ENCODE measurements at regions not wholly inside any gene's neighbourhood (a gene's known extent, or its start where the extent isn't known, plus 50 kb on each side); places are given as distances from the start of the nearest gene placed in this dataset.

- no peak for DNase-seq
Observed at GRCh38 chr17:73694491-73694890, 50.2 kb upstream of the SDK2 start.

- no peak for DNase-seq
Observed at GRCh38 chr17:73695035-73695738, 50.9 kb upstream of the SDK2 start.

DNA sequence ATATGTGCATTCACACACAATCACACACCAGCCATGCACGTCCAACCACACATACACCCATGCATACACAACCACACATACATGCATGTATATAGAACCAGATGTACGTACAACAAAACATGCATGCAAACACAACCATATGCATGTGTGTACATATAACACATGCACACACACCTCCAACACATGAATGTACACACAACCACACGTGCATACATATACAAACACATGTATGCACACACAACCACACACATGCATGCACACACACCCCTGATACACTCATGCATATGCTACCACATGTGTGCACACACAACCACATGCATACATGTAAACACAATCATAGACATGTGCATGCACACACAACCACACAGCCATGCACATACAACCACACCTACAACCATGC is 52.0 kb upstream of the SDK2 start:
- no peak for DNase-seq

DNA sequence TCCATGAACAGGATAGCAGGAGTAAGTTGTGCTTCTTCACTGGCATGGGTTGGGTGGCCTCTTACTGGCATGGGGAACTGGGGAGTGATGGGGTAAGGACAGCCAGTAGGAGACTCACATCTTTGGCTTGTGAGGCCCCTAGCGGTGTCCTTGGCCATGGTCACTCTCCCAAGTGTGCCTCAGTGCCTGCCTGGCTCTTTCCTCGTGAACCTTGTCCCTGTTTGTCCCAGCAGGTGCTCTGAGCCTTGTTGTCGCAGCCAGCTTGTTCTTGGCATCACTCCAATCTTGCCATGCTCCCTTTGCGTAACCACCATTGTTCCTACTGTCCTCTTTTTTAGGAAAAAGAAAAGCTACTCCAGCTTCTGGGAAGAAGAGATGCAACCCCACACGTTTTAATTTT is 53.6 kb upstream of the SDK2 start:
- DNase-seq = no peak

DNA sequence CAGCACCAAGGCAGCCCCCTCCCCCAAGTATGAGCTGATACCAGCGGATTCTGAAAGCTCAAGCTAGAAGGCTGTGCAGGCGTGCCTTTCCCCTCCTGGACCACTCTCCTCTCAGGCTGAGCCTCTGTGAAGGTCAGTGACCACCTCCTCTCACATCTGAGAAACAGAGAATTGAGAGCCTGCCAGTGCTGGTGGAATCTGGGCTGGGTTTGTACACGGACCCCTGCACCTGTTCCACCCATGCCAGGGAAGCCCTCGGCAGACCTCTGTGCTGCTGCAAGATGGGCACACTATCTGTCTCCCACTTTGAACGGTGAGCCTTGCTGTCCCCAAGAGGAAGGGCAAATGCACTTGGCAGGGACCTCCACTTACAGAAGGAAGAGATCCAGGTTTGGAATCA is 54.7 kb upstream of the SDK2 start:
- no peak for DNase-seq

GRCh38 chr17:73701701-73702100 is 57.5 kb upstream of the SDK2 start:
- DNase-seq = no peak

DNA sequence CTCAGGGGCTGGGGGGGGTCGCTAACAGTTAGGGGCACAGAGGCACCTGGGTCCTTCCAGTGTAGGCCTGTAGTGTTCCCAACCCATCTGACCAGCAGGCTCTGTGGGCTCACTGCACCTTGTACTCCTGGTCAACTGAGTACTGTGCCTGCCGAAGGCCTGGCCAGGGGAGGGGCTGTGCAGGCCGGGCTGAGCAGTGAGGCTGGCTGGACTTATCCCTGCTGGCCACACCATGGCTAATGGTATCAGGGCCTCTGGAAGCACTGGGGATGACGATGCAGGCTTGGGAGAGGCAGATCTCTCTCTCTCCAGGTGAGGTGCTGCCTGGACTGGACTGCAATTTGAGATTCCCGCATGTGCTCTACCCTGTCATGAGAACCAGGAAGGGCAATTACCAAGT is 58.9 kb upstream of the SDK2 start:
- no peak for DNase-seq

- no peak for DNase-seq
Observed at GRCh38 chr17:73703917-73704316, 59.7 kb upstream of the SDK2 start.

DNA sequence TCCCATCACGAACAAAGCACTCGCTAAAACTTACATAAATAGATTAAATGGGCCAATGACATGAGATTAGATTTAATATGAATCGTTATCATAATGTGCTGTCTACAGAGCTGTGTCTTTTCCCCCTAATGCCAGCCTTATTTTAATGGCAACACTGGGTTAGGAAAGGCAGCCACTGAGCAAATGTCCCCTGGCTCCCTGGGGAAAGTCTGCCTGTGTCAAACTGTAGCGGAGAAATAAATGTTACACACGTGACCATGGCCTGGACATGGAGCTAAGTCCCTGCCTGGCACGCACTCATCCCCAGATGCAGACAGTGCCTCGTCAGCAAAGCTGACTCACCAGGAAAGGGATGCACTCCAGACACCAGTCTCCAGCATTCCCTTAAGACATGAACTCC is 61.3 kb upstream of the SDK2 start:
- no peak for DNase-seq

DNA sequence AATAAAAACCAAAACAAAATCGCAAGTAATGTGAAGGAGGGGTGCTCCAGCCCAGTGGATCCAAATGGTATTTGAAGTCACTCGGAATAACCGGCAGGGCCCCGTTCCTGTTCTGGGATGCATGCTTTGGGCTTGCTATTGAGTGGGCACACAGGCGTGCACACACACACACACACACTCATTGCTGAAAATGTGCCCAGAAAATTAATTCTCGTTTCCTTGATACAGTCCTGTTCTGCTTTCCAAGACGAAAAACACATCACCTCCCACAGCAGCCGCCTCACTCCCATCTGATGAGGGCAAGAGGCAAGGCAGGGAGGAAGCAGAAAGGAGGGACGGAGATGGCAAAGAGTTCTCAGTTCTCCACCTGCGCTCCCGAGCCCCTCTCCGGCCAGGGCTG is 62.2 kb upstream of the SDK2 start:
- DNase-seq = no peak

DNA sequence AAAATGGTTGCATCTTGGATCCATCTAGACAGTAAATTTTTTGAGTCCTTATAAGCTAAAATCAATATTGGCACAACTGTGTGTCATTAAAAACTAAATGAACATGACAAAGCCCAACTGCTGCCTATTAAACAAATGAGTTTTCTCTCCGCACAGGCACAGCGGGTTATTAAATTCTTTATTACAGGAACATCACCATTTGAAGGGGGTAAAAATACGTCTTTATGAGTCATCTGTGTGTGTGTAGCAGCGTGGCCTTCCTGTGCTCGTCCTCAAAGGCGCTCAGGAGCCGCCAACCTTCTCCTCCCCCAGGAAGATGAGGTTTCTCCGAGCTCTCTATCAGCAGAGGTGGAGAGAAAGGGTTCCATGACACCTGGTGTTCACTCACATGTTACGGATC is 62.6 kb upstream of the SDK2 start:
- DNase-seq = no peak

- no peak for DNase-seq
Observed at GRCh38 chr17:73707358-73707757, 63.1 kb upstream of the SDK2 start.

DNA sequence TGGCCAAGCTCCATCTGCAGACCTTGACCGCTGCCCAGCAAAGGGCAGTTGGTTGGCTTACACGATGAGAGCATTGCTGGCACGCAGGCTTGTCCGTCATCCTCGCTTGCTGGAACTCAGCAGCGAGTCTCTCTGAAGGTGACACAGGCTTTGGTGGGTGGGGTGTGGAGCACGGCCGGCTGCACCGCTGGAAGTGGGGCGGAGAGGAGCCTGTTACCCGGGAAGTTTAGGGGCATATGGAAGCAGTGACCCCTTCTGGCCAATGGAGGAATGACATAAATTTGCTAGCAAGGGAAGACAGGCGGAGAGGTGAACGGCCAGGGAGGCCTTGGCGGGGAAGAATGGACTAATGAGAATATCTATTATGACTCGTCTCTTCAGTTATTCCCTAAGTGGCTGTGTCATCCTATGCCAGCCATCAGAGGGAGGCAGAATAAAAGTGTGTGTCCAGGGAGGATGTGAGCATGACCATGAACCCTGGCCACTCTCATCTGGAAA is 65.9 kb upstream of the SDK2 start:
- DNase-seq = peak; percentile 64

DNA sequence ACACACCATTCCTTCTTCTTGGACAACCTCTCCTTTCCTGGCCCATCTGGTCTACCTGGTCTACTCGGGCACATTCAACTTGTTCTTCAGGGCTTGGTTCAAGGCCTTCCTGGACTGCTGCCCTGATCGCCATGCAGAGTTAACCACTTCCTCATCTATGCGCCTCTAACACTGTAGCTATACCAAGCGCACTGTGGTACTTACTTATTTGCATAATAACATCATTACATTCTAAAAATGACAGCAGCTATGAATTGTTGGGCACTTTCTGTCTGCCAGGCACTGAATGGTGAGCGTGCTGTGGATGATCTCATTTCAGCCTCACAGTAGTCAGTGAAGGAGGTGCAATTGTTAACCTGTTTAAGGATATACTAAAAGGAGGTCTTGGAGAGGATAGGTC is 66.9 kb upstream of the SDK2 start:
- no peak for DNase-seq

GRCh38 chr17:73711916-73712315 is 67.7 kb upstream of the SDK2 start:
- DNase-seq = no peak

- no peak for DNase-seq
Observed at GRCh38 chr17:73713136-73713535, 68.9 kb upstream of the SDK2 start.

DNA sequence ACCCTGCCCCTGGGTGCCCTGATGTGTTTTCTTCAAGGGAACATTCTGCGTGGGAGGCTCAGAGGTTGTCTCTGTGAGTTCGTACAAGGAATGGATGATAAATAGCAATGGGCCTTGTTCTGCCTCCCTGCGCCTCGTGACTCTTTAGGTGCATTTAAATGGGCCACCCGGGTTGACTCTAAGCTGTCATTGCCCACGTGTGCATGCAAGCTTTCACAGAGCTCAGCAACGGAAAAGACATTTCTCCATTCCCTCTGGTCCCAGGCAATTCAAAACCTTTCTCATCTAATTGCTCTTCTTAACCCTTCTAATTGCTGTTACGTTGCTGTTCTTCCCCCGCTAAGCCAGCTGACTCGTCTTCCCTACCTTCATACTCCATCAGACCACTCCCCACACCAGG is 71.5 kb upstream of the SDK2 start:
- DNase-seq = no peak

GRCh38 chr17:73717690-73718089 is 73.4 kb upstream of the SDK2 start:
- no peak for DNase-seq

DNA sequence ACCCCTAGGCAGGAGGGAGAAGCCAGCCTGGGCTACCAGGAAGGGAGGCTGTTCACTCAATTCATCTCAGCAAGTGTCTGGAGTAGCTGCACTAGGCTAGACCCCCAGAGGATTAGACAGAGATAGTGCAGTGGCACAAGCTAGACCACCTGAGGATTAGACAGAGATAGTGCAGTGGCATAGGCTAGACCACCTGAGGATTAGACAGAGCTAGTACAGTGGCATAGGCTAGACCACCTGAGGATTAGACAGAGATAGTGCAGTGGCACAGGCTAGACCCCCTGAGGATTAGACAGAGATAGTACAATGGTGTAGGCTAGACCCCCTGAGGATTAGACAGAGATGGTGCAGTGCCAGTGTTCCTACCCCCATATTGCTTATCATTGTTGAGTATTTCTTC is 74.1 kb upstream of the SDK2 start:
- no peak for DNase-seq

GRCh38 chr17:73718912-73719311 is 74.7 kb upstream of the SDK2 start:
- no peak for DNase-seq

GRCh38 chr17:73719588-73720071 is 75.4 kb upstream of the SDK2 start:
- peak; percentile 76 for DNase-seq

GRCh38 chr17:73720187-73720834 is 76.1 kb upstream of the SDK2 start:
- DNase-seq = no peak

DNA sequence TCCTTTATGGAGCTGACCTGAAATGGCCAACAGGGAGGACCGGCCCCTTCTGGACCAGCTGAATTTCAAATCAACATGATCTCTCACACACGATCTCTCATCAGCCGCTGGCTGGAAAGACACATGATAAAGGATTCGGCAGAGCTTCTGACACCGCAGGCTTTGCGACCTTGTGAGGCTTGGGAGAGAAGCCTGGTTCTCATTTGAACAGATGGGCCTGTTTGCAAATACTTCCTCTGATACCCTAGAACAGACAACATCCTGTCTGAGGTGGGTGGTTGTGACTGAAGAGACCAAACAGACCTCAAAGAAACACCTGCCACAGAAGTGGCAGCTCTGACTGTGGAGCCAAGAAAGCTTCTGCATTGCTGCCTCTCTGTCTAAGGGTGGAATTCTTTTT is 77.9 kb upstream of the SDK2 start:
- no peak for DNase-seq

- DNase-seq = no peak
Observed at GRCh38 chr17:73723317-73723716, 79.1 kb upstream of the SDK2 start.

- no peak for DNase-seq
Observed at GRCh38 chr17:73724341-73724740, 80.1 kb upstream of the SDK2 start.

Data from right hindlimb (tissue), 1 donor.